Inflammatory macrophage treated with lipopolysaccharide for 1 hour (primary cell): ENCODE measurements at regions not wholly inside any gene's neighbourhood (a gene's known extent, or its start where the extent isn't known, plus 50 kb on each side); places are given as distances from the start of the nearest gene placed in this dataset.

ENCODE experiments used
- DNase-seq, 2 donors: peaks; one replicate each; pipeline ENCODE4 v3.0.0-alpha.2; 2020 to 2022

GRCh38 chr4:147054228-147054872, 108.7 kb upstream of the TTC29 start:
- DNase-seq, result no peak

- peak in 1 of 2 donors; percentile 3 for DNase-seq
These were observed 111.4 kb upstream of the TTC29 start for GRCh38 chr4:147056940-147057610.

- peak in 1 of 2 donors; percentile 10 for DNase-seq
These were observed 112.0 kb upstream of the TTC29 start for GRCh38 chr4:147057611-147058190.

- DNase-seq, result peak; percentile 1 to 13
These were observed 113.5 kb upstream of the TTC29 start for GRCh38 chr4:147059064-147059731.

GRCh38 chr4:147060151-147060931, 114.7 kb upstream of the TTC29 start:
- DNase-seq, result no peak

GRCh38 chr4:147064856-147065255, 119.2 kb upstream of the TTC29 start:
- DNase-seq, result no peak

GRCh38 chr4:147068564-147068963, 122.9 kb upstream of the TTC29 start:
- DNase-seq, result no peak

- DNase-seq, result no peak
These were observed 125.6 kb upstream of the TTC29 start for GRCh38 chr4:147071209-147071740.

GRCh38 chr4:147076179-147076578, 130.5 kb upstream of the TTC29 start:
- DNase-seq, result no peak

- no peak for DNase-seq
These were observed 131.1 kb upstream of the TTC29 start for GRCh38 chr4:147076728-147077127.

GRCh38 chr4:147078362-147078761, 132.7 kb upstream of the TTC29 start:
- DNase-seq, result no peak

- no peak for DNase-seq
These were observed 133.4 kb upstream of the TTC29 start for GRCh38 chr4:147078875-147079658.

GRCh38 chr4:147084861-147085260, 139.2 kb upstream of the TTC29 start:
- DNase-seq, result no peak

GRCh38 chr4:147085781-147086180, 140.1 kb upstream of the TTC29 start:
- DNase-seq, result no peak

GRCh38 chr4:147088146-147088545, 142.5 kb upstream of the TTC29 start:
- no peak for DNase-seq

- DNase-seq, result no peak
These were observed 144.8 kb upstream of the TTC29 start for GRCh38 chr4:147090486-147090885.

GRCh38 chr4:147093206-147093605, 147.5 kb upstream of the TTC29 start:
- DNase-seq, result no peak

- no peak for DNase-seq
These were observed 148.6 kb upstream of the TTC29 start for GRCh38 chr4:147094238-147094637.

- DNase-seq, result peak; percentile 17 to 57
These were observed 151.3 kb upstream of the TTC29 start for GRCh38 chr4:147096667-147097604.

- no peak for DNase-seq
These were observed 156.0 kb upstream of the TTC29 start for GRCh38 chr4:147101678-147102077.

- DNase-seq, result no peak
These were observed 156.9 kb upstream of the TTC29 start for GRCh38 chr4:147102596-147102995.
